Stimulated activated CD4-positive, alpha-beta T cell treated with anti-CD3 and anti-CD28 coated beads, Interleukin-15, amount 100 ng/mL, for 24 hours (primary cell): ENCODE measurements at regions not wholly inside any gene's neighbourhood (a gene's known extent, or its start where the extent isn't known, plus 50 kb on each side); places are given as distances from the start of the nearest gene placed in this dataset.

ENCODE experiments used
- DNase-seq: peaks from one replicate; pipeline ENCODE4 v3.0.0-alpha.2; 2020

GRCh38 chr4:182969651-182970279, 52.6 kb upstream of the DCTD start:
- DNase-seq = no peak

- DNase-seq = no peak
These were observed 51.9 kb upstream of the DCTD start for GRCh38 chr4:182968917-182969650.

GRCh38 chr4:182967403-182967802, 50.2 kb upstream of the DCTD start:
- DNase-seq = no peak
